ENCODE measurements at regions not wholly inside any gene's neighbourhood (a gene's known extent, or its start where the extent isn't known, plus 50 kb on each side); places are given as distances from the start of the nearest gene placed in this dataset.

GRCh38 chr9:84456527-84456926, 116.0 kb upstream of the SLC28A3 start:
- DNase-seq, result no peak

DNA sequence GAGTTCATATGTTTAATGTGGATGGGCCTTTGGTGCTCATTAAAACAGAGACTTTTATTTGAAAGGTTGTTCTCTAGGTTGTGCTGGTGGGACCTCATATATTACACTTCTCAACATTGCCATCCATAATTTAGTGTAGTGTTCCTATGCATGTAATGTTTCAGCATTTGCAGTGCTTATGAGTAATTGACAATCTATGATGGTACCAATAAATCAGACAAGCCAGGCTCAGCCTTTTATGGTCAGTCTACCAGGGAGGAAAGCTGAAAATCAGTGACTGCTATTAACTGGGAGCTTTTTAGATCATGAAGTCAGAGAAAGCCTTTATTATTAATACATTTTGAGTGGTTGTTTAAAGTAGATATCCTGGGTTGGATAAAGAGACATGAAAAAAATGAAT, 120.1 kb upstream of the SLC28A3 start:
- DNase-seq, result no peak

DNA sequence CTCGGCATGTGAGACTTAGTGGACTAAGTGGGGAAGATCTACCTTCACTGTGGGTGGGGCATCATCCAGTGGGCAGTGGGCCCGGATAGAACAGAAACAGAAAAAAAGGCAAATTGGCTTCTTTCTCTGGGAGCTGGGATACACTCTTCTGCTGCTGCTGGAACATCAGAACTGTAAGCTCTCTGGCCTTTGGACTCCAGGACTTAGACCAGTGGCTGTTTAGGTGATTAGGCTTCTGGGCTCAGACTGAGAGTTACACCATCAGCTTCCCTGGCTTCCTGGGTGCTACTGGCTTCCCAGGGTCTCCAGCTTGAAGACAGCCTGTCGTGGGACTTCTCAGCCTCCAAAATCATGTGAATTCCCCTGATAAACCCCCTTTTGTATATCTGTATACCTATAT, 122.7 kb upstream of the SLC28A3 start:
- DNase-seq, result no peak

GRCh38 chr9:84466580-84467285, 126.2 kb upstream of the SLC28A3 start:
- no peak for DNase-seq

DNA sequence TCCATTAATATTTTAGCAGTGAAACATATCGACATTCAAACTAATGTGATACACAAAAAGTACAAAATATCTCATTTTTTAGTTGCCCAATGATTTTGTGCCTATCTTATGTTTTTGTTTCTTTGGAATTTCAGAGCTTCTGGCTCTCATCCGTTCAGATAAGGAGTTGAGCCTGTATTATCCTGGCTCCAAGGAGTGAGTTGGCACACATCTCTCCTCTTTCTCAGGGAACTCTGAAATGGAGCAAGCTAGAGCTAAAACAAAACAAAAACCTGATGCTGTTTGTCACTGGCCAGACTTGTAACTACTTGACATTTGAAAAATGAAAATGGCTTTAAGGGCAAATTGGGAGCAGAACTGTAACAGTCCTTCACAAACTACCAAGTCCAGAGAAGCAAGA, 131.3 kb upstream of the SLC28A3 start:
- no peak for DNase-seq

GRCh38 chr9:84478996-84479395, 138.4 kb upstream of the SLC28A3 start:
- DNase-seq, result no peak

GRCh38 chr9:84480071-84480470, 139.5 kb upstream of the SLC28A3 start:
- DNase-seq, result no peak

GRCh38 chr9:84481231-84481630, 140.7 kb upstream of the SLC28A3 start:
- no peak for DNase-seq

GRCh38 chr9:84481636-84482218, 141.2 kb upstream of the SLC28A3 start:
- DNase-seq, result no peak

DNA sequence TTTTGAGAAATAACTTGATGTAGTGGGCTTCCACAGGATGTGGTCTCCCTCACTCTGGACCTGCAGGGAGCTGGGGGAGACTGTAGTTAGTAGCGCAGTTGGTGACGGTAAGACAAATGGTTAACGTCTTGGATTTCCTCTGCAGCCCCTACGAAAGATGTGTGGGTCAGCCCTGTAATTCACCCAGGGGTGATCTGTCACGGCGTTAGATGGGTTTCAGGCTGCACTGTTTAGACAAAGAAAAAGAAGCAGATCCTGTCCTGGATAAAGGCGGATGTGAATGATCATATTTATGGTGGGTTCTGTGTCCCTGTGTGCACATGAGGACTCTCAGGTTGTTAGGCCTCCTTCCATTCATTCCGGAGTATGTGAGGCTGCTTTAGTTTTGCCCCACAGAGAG, 142.0 kb upstream of the SLC28A3 start:
- no peak for DNase-seq

DNA sequence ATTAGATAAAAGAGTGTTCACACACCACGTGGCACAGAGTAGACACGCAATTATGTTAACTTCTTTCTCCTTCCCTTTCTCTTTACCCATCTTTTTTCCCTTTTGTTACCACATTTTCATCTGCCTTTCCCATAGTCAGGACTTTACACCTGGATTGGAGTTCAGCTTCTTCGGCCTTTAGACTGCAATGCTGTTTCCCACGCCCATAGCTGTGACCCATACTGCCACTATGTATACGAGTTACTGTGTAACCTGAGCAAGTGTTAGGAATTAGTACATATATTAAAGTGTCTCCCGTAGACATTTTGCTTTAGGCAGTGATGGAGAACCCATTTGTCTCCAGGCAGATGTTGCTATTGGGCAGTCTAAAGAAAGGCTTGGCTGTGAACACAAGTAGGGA, 143.6 kb upstream of the SLC28A3 start:
- DNase-seq, result no peak

DNA sequence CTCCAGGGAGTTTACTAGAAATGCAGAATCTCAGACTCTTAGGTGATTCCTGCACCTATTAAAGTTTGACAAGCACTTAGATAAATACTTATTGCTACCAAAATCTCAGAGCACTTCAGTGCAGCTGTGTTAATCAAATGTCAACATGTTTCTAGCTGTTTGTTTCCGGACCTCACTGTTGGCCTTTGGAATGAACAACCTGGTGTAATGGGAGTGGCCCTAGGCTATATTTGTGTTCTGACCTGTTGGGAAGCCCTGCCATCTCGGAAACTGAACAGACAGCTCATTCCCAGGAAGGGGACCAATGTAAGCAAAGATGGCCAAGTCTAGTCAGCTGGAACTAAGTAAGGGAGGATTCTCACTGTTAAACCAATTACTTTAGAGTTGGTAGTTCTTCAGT, 145.0 kb upstream of the SLC28A3 start:
- DNase-seq, result no peak

DNA sequence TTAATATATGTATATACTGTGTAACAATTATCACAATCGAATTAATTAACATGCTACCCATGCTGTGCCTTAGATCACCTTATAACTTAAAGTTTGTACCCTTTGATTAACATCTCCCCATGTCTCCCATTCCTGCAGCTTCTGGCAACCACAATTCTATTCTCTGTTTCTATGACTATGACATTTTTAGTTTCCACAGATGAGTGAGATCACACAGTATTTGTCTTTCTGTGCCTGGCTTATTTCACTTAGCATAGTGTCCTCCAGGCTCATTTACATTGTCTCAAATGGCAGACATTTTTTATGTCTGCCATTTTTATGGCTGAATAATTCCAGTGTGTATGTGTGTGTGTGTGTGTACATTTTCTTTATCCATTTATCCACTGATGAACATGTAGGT, 146.1 kb upstream of the SLC28A3 start:
- DNase-seq, result no peak

GRCh38 chr9:84490206-84490841, 149.8 kb upstream of the SLC28A3 start:
- no peak for DNase-seq

DNA sequence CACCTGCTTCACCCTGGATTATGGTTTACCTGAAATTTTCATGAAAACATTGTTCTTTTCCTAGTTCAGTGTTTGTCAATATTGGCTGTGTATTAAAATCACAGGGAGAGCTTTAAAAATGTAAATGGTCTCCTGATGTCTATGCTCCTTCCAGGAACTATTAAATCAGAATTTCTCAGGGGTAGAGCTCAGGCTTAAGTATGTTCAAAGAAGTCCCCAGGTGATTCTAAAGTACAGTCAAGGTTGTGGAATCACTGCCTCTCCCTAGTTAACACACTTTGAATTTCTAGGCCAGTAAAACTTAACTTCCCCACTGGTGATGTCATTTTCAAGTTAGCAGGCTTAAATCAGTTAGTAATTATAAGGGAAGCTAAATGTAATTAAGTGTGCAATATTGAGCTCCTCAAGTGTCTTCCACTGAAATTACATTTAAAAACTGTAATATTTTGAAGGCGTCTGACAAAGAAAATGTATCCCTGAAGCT, 150.3 kb upstream of the SLC28A3 start:
- no peak for DNase-seq

DNA sequence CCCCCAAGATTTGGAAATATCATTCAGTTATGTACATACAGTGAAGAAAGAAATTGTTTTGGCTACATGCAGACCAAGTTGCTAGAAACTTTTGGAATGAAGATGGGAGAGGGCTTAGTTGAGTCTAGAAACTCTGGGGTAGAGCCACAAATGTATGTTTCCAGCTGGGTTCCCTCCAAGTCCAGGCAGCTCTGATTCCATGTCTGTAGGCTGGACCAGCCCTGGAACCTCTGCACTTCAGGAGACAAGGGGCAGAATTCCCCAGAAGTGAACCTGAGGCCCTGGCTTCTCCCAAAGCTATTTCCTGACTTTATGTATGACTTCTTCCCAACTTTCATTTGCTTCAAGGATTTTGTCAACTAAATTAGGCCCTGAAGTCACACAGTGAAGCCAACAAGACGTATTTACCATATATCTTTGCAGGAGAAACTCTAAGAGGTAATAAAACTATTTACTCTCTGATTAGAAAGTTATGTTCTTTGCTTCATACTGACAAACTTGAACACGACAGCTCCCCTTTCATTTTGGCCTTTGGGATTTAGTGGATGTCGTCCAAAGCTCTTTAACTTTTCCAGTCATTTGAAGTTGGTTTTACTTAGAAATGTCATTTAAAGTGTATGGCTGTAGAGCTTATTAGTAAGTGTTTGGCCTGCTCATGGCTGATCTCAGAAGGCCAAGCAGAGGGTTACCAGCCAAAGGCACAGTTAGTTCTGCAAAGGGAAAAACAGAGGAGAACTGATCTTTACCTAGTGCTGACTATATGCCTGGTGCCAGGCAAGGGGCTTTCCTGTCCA, 152.0 kb upstream of the SLC28A3 start:
- no peak for DNase-seq

- DNase-seq, result peak; percentile 2
Observed at GRCh38 chr9:84493284-84493947, 152.9 kb upstream of the SLC28A3 start.

DNA sequence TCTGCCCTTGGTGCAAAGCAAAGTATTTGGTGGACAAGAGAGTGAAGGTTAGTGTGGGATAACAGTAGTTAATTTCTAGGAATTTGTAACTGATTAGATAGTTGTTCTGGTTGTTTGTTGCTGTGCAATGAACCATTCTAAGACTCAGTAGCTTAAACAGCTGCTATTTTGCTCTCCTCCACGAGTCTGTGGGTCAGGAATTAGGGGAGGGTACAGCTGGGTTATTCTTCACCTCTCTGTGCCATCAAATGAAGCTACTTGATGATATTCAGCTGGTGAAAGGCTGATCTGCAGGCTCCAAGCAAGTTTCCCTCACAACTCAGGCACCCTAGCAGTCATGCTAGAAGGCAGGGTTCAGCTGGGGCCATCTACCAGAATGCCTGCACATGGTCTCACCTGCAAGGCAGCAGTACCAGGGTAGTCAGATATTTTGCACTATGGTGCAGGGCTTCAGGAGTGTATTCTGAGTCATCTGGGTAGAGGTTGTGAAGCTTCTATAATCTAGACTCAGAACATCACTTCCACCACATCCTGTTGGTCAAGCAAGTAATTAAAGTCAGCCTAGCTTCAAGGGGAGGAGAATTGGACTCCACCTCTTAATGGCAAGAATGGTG, 159.5 kb upstream of the SLC28A3 start:
- no peak for DNase-seq

- no peak for DNase-seq
Observed at GRCh38 chr9:84500826-84501225, 160.3 kb upstream of the SLC28A3 start.

DNA sequence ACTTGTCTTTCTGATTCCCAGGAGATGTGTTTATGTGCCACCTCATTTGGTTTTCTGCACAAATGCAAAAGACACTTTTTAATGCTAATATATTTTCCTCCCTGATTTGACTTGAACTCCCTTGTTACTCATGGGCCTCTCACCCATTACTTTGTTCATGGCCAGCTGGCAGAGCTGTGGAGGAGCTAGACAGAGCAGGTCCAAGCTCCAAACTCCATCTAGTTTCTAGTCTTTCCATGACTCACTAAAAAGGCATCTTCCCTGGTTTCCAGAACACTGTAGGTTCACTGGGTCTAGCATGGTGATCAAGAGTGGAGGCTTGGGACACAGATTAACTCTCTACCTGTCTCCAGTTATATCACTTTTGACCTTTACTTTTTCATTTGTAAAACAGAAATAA, 161.0 kb upstream of the SLC28A3 start:
- DNase-seq, result no peak

DNA sequence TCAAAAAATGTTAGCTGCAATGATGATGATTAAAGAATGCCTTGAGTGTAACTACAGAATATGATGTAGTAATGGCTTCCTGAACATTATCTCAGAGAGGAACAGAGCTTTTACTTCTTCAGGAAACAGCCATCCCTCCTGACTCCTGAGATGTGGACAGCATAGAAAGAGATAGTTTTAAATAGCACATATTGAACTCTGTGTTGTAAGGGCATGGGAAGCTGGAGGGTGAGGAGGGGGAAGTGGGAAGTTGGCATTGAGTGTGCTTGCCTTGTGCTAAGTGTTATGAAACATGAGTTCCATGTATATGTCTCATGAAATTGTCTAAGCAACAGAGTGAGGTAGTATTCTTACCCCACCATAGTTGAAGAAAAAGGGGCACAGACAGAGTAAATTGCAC, 161.5 kb upstream of the SLC28A3 start:
- DNase-seq, result no peak

DNA sequence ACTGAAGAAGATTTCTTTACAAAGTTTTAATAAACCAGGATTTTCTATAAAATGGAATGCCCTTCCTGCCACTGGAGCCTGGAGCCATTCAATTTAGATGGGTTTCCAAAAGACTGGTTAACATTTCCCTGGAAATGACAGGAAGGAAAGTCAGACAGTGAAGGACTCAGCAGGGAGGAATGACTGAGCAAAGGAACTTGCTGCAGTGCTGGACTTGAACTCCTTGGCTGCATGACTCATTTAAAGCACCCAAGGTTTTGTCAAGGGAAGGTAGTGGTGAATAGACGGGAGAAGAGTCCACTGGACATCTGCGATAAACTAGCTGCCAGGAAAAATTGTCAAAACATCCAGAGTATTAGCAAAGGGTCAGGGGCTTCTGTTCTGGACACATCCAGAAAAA, 163.8 kb upstream of the SLC28A3 start:
- DNase-seq, result no peak

DNA sequence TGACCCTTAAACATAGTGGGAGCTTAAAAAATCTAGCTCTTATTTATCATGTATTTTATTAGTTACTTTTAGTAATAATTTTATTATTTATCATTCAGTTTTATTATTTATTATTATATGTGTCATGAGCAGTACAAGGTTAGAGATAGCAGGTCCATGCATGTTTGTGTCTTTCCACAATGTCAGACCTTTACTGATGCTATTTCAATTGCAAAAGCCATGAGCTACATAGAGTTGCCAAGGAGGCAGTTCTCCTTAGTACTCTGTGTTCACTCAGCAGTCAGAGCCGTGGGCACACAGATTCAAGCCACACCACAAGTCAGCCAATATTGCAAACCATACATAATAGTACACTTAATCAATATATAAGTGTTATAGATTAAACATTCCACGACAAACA, 157.9 kb upstream of the NTRK2 start:
- no peak for DNase-seq
